Panc1 (cell line): ENCODE measurements at regions not wholly inside any gene's neighbourhood (a gene's known extent, or its start where the extent isn't known, plus 50 kb on each side); places are given as distances from the start of the nearest gene placed in this dataset.

Experiments
- ATAC-seq: fragments of 200-7000 bp; cut with Tn5 transposase; 2 replicates; pipeline ENCODE4 v1.9.1; 2020; ENCODE audit warnings: mild to moderate bottlenecking, moderate library complexity
- BruUV-seq: library from RNA; stranded (reverse); fragments of 400-500 nt; replicated peaks from 2 replicates; lab custom pipeline; 2021; lab: Mats Ljungman, UMichigan
- CTCF ChIA-PET: fragments of 300-600 bp; sonication (Branson Sonifier 250); formaldehyde crosslinking; loops from one replicate; lab custom pipeline; 2022; ENCODE audit warnings: antibody characterized with exemption; lab: Charles Lee
- POLR2A ChIA-PET: fragments of 300-600 bp; sonication (Branson Sonifier 250); formaldehyde crosslinking; loops from one replicate; lab custom pipeline; 2022; ENCODE audit warnings: antibody characterized with exemption; lab: Charles Lee
- DNase-seq: peaks from one replicate; pipeline ENCODE4 v3.0.0-alpha.2; 2010; ENCODE audit warnings: low read depth, low spot score
- H3K27ac ChIP-seq: 2 replicates; pipeline ENCODE4 v1.5.1; 2011; ENCODE audit warnings: mild to moderate bottlenecking, low read length, inconsistent platforms
- H3K27me3 ChIP-seq: fragments of 200-500 bp; sonication (Bioruptor generic); 2 replicates; pipeline ENCODE4 v1.6.0; 2014; ENCODE audit warnings: low read length, inconsistent platforms; ENCODE audit not compliant: control insufficient read depth, insufficient read depth
- H3K36me3 ChIP-seq: fragments of 200-500 bp; sonication (Bioruptor generic); 2 replicates; pipeline ENCODE4 v1.5.1; 2014; ENCODE audit warnings: inconsistent platforms, mild to moderate bottlenecking, low read length, moderate library complexity; ENCODE audit not compliant: control insufficient read depth, insufficient read depth
- H3K4me1 ChIP-seq: 2 replicates; pipeline ENCODE4 v1.5.1; 2011; ENCODE audit warnings: inconsistent platforms, mild to moderate bottlenecking, low read length, moderate library complexity; ENCODE audit not compliant: control insufficient read depth, insufficient read depth
- H3K4me3 ChIP-seq, 2 experiments: 2 replicates each; pipeline ENCODE4 v1.5.1; 2011 to 2012; ENCODE audit warnings: low read depth in 2 of 2, low read length in 2 of 2, mild to moderate bottlenecking in 2 of 2, inconsistent platforms in 1 of 2, moderate library complexity in 1 of 2
- H3K9me3 ChIP-seq: fragments of 200-500 bp; sonication (Bioruptor generic); 2 replicates; pipeline ENCODE4 v1.5.1; 2014; ENCODE audit warnings: low read depth, mild to moderate bottlenecking, inconsistent platforms, low read length, moderate library complexity; ENCODE audit not compliant: control insufficient read depth, insufficient read depth
- CTCF ChIP-seq: fragments of 450-650 bp; IDR thresholded peaks from 2 replicates; pipeline ENCODE4 v1.5.1; 2017; ENCODE audit warnings: mild to moderate bottlenecking
- POLR2AphosphoS5 ChIP-seq: IDR thresholded peaks from 2 replicates; pipeline ENCODE4 v1.6.1; 2012; ENCODE audit warnings: mild to moderate bottlenecking, low read depth, low read length, moderate library complexity
- REST ChIP-seq, 2 experiments: IDR thresholded peaks; 2 replicates each; pipeline ENCODE4 v1.6.1; 2011 to 2012; ENCODE audit warnings: low read depth in 2 of 2, control low read depth in 1 of 2, low read length in 1 of 2, mild to moderate bottlenecking in 1 of 2, moderate library complexity in 1 of 2; ENCODE audit not compliant: insufficient read depth in 1 of 2
- SIN3A ChIP-seq: IDR thresholded peaks from 2 replicates; pipeline ENCODE4 v1.6.1; 2012; ENCODE audit warnings: low read depth, mild to moderate bottlenecking, low read length, moderate library complexity, borderline replicate concordance; ENCODE audit not compliant: insufficient read depth
- TCF7L2 ChIP-seq: IDR thresholded peaks from 2 replicates; pipeline ENCODE4 v1.6.1; 2011; ENCODE audit warnings: mild to moderate bottlenecking, low read depth, low read length, inconsistent platforms
- in situ Hi-C: cut with HindIII; loops from 2 replicates; pipeline ENCODE4 v1.10.0; 2016; ENCODE audit warnings: low sequenced_read_pairs, low pct_unique_long_range_greater_than_20kb
- intact Hi-C: fragments of 100-400 bp; cut with micrococcal nuclease; formaldehyde crosslinking; loops from one replicate; pipeline ENCODE4 v1.10.0; 2022; ENCODE audit not compliant: unreplicated experiment

GRCh38 chr10:83248106-83248631, 891.1 kb upstream of the GHITM start:
- in situ Hi-C loops: no loop called here
- CTCF ChIA-PET: no interaction called here
- Histone ChIP-seq H3K4me3 (no peak overlapping the region), H3K9me3 (0 out of 2 replicates have a peak, but pooled peaks cover 5% of the 10 kb centered on the region), H3K36me3 (no peaks in the 10 kb centered on the region), H3K27ac (no peak overlapping the region), H3K27me3 (no peaks in the 10 kb centered on the region), H3K4me1 (no peaks in the 10 kb centered on the region)
- POLR2A ChIA-PET: no interaction called here
- intact Hi-C loops: no loop called here
- no peak for ATAC-seq
- TF ChIP-seq CTCF (no peak), TCF7L2 (no peak), SIN3A (no peak), POLR2AphosphoS5 (no peak), REST (IDR thresholded peaks at IDR 0.05; ENCODE audit: insufficient read depth in 1 of 2, low read depth in 2 of 2, low read length in 1 of 2) (no peak)
- BruUV-seq: no TSS peak
- no peak for DNase-seq

- 0 out of 2 replicates have a peak, but pooled peaks cover 8% of the 10 kb centered on the region for H3K9me3 ChIP-seq
- no peaks in the 10 kb centered on the region for H3K4me1 ChIP-seq
- H3K27ac ChIP-seq: no peak overlapping the region
- ChIA-PET CTCF (no interaction called here), POLR2A (no interaction called here)
- no peak for DNase-seq
- no peak overlapping the region for H3K4me3 ChIP-seq
- in situ Hi-C loops (no loop called here), intact Hi-C loops (no loop called here)
- no TSS peak for BruUV-seq
- TF ChIP-seq REST (IDR thresholded peaks at IDR 0.05; ENCODE audit: insufficient read depth in 1 of 2, low read depth in 2 of 2, low read length in 1 of 2): no peak
- no peak for TF ChIP-seq CTCF
- no peak for TF ChIP-seq SIN3A
- no peak for ATAC-seq
- no peaks in the 10 kb centered on the region for H3K27me3 ChIP-seq
- no peaks in the 10 kb centered on the region for H3K36me3 ChIP-seq
Observed at GRCh38 chr10:83250396-83250795, 888.9 kb upstream of the GHITM start.
